GM23338 (cell line): ENCODE measurements at regions not wholly inside any gene's neighbourhood (a gene's known extent, or its start where the extent isn't known, plus 50 kb on each side); places are given as distances from the start of the nearest gene placed in this dataset.

Experiments
- ATAC-seq: fragments of 200-7000 bp; cut with Tn5 transposase; 3 replicates; pipeline ENCODE4 v1.9.1; 2020
- DNase-seq: peaks from one replicate; pipeline ENCODE4 v3.0.0-alpha.2; 2015; ENCODE audit warnings: low spot score
- H2AFZ ChIP-seq: fragments of 200-600 bp; sonication (generic); 2 replicates; pipeline ENCODE4 v1.8.0; 2016; ENCODE audit warnings: antibody characterized with exemption, mild to moderate bottlenecking, moderate library complexity
- H3F3A ChIP-seq: fragments of 200-600 bp; sonication (generic); replicated peaks from 2 replicates; pipeline ENCODE4 v1.8.0; 2017; ENCODE audit warnings: antibody characterized with exemption, mixed run types, low read depth
- H3K27ac ChIP-seq: fragments of 200-600 bp; sonication (generic); 2 replicates; pipeline ENCODE4 v1.6.1; 2016; ENCODE audit warnings: low read depth
- H3K27me3 ChIP-seq: fragments of 200-600 bp; sonication (generic); 2 replicates; pipeline ENCODE4 v1.8.0; 2016; ENCODE audit warnings: mild to moderate bottlenecking, mixed run types, moderate library complexity; ENCODE audit not compliant: insufficient read depth
- H3K36me3 ChIP-seq: fragments of 200-600 bp; sonication (generic); 2 replicates; pipeline ENCODE4 v1.8.0; 2016; ENCODE audit warnings: mild to moderate bottlenecking; ENCODE audit not compliant: insufficient read depth
- H3K4me1 ChIP-seq: fragments of 200-600 bp; sonication (generic); 2 replicates; pipeline ENCODE4 v1.8.0; 2016; ENCODE audit warnings: mild to moderate bottlenecking, moderate library complexity; ENCODE audit not compliant: insufficient read depth
- H3K4me2 ChIP-seq: fragments of 200-600 bp; sonication (generic); 2 replicates; pipeline ENCODE4 v1.7.1; 2017; ENCODE audit warnings: mixed run types
- H3K4me3 ChIP-seq: fragments of 200-600 bp; sonication (generic); 2 replicates; pipeline ENCODE4 v1.6.1; 2016; ENCODE audit warnings: mixed run types
- H3K79me2 ChIP-seq: fragments of 200-600 bp; sonication (generic); replicated peaks from 2 replicates; pipeline ENCODE4 v1.8.0; 2017; ENCODE audit warnings: mild to moderate bottlenecking; ENCODE audit not compliant: insufficient read depth
- H3K9me2 ChIP-seq: fragments of 200-600 bp; sonication (generic); 2 replicates; pipeline ENCODE4 v1.8.0; 2017; ENCODE audit not compliant: insufficient read depth
- H4K20me1 ChIP-seq: fragments of 200-600 bp; sonication (generic); replicated peaks from 2 replicates; pipeline ENCODE4 v1.8.0; 2017; ENCODE audit warnings: mild to moderate bottlenecking; ENCODE audit not compliant: insufficient read depth
- H3K27ac Mint-ChIP-seq: 2 replicates; pipeline ENCODE4 v1.8.0; 2020; ENCODE audit warnings: inconsistent platforms, mild to moderate bottlenecking, moderate library complexity, mixed read lengths
- H3K27me3 Mint-ChIP-seq: 3 replicates; pipeline ENCODE4 v1.8.0; 2022; ENCODE audit warnings: low read depth, mild to moderate bottlenecking, moderate library complexity, mixed read lengths, inconsistent platforms; ENCODE audit not compliant: insufficient read depth, poor library complexity
- H3K36me3 Mint-ChIP-seq: 3 replicates; pipeline ENCODE4 v1.8.0; 2021; ENCODE audit warnings: low read depth, mild to moderate bottlenecking, inconsistent platforms, moderate library complexity, mixed read lengths
- H3K4me1 Mint-ChIP-seq: 3 replicates; pipeline ENCODE4 v1.8.0; 2020; ENCODE audit warnings: mild to moderate bottlenecking, inconsistent platforms, mixed read lengths
- H3K4me3 Mint-ChIP-seq: 3 replicates; pipeline ENCODE4 v1.8.0; 2021; ENCODE audit warnings: moderate library complexity, mild to moderate bottlenecking, inconsistent platforms, mixed read lengths
- H3K9me3 Mint-ChIP-seq: 3 replicates; pipeline ENCODE4 v1.8.0; 2020; ENCODE audit warnings: moderate library complexity, mild to moderate bottlenecking, inconsistent platforms, mixed read lengths
- CTCF ChIP-seq, 2 experiments: fragments of 200-600 bp in 1 of 2; sonication (generic) in 1 of 2; conservative IDR thresholded peaks; 2 replicates each; pipeline versions ENCODE4 v1.5.1 to v1.6.1; 2016 to 2017; ENCODE audit warnings: antibody characterized with exemption in 2 of 2, low read depth in 2 of 2, mild to moderate bottlenecking in 2 of 2, moderate library complexity in 1 of 2
- EZH2 ChIP-seq: fragments of 200-600 bp; sonication (generic); IDR thresholded peaks from one replicate; pipeline ENCODE4 v1.8.0; 2017; ENCODE audit warnings: antibody characterized with exemption, mild to moderate bottlenecking, low read depth; ENCODE audit not compliant: unreplicated experiment
- EZH2phosphoT487 ChIP-seq: fragments of 200-600 bp; sonication (generic); IDR thresholded peaks from one replicate; pipeline ENCODE4 v1.8.1; 2018; ENCODE audit warnings: antibody characterized with exemption; ENCODE audit not compliant: unreplicated experiment
- POLR2AphosphoS5 ChIP-seq: IDR thresholded peaks from 2 replicates; pipeline ENCODE4 v1.6.1; 2016; ENCODE audit warnings: antibody characterized with exemption, low read depth
- REST ChIP-seq: IDR thresholded peaks from one replicate; pipeline ENCODE4 v1.6.1; 2018; ENCODE audit warnings: antibody characterized with exemption; ENCODE audit not compliant: unreplicated experiment
- STAT1 ChIP-seq: IDR thresholded peaks from one replicate; pipeline ENCODE4 v1.6.1; 2016; ENCODE audit warnings: antibody characterized with exemption; ENCODE audit not compliant: unreplicated experiment
- ZNF114 ChIP-seq: fragments of 250-450 bp; sonication (Bioruptor Pico); IDR thresholded peaks from 2 replicates; pipeline ENCODE4 v1.5.0; 2020; ENCODE audit warnings: mild to moderate bottlenecking, moderate library complexity

DNA sequence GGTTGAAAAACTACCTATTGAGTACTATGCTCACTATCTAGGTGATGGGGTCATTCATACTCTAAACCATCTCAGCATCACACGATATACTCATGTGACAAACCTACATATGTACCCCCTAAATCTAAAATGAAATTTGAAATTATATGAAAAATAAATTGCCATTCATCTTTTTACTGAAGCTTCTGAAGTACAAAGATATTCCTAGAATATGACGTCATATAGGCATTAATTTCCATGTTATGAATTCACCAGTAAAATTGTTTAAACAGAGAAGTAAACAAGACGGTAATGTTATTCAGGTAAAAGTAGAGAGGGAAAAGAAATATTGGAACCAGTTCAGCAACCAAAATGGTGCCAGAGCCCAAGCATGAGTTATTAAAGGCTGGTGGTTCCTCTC lies 173.0 kb downstream of the MRPS30 start:
- Mint-ChIP-seq H3K4me3 (no peak overlapping the region), H3K9me3 (peaks cover 51% of the 10 kb centered on the region), H3K4me1 (no peaks in the 10 kb centered on the region)

More for the DNA sequence above, 173.0 kb downstream of the MRPS30 start:
- ATAC-seq (no peak), DNase-seq (no peak)
- Histone ChIP-seq H3K36me3 (peaks cover 24% of the 10 kb centered on the region), H3K9me2 (peaks cover 16% of the 10 kb centered on the region), H3K79me2 (no peaks in the 10 kb centered on the region), H3K27ac (no peak overlapping the region), H3F3A (no peaks in the 10 kb centered on the region), H3K4me1 (no peaks in the 10 kb centered on the region), H4K20me1 (no peaks in the 10 kb centered on the region), H3K4me3 (no peak overlapping the region), H3K4me2 (no peak overlapping the region), H2AFZ (no peak overlapping the region), H3K27me3 (no peaks in the 10 kb centered on the region)
- TF ChIP-seq STAT1 (no peak), EZH2 (no peak), EZH2phosphoT487 (no peak), ZNF114 (CRISPR knock-in tag) (no peak), POLR2AphosphoS5 (no peak), CTCF (conservative IDR thresholded peaks at IDR 0.05; ENCODE audit: low read depth in 2 of 2) (no peak), REST (no peak)
- Mint-ChIP-seq H3K27ac (no peak overlapping the region), H3K27me3 (no peaks in the 10 kb centered on the region), H3K36me3 (peaks cover 32% of the 10 kb centered on the region)
